Cardiac septum (tissue), 1 donor: ENCODE measurements at regions not wholly inside any gene's neighbourhood (a gene's known extent, or its start where the extent isn't known, plus 50 kb on each side); places are given as distances from the start of the nearest gene placed in this dataset.

ENCODE experiments used
- DNase-seq: peaks from one replicate; pipeline ENCODE4 v3.0.0-alpha.2; 2020; ENCODE audit warnings: low spot score
- intact Hi-C: fragments of 100-400 bp; cut with DNase I; formaldehyde crosslinking; loops from one replicate; pipeline ENCODE4 v1.14.0; 2022
- donor health status: DM: no; HTN: no; CAD: no.

DNA sequence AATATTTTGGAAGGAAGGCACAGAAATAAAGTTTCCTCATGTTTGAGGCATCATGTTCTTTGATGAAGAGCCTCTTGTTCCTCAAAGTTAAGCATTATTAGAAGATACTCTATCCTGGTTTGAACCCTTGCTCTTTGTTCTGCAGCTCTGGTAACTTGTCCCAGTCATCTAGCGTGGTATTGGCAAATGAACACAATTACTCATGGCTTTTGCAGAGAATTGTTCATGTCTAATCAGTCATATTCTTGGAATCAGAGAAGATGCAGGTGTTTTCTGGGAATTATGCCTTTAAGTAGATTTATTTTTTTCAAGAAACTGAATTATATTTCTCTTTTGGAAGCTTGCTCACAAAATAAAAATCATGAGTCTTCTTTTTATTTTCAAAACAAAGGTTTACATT, 52.9 kb upstream of the HPGDS start:
- intact Hi-C loops, result loop anchor here (10.0 kb wide), 1 partner anchor 61 kb away; no protein-coding TSS in a partner anchor
- DNase-seq, result no peak

GRCh38 chr4:94396984-94397383, 54.3 kb upstream of the HPGDS start:
- no peak for DNase-seq
- intact Hi-C loops, result loop anchor here (10.0 kb wide), 1 partner anchor 62 kb away; no protein-coding TSS in a partner anchor

- DNase-seq, result no peak
- intact Hi-C loops, result loop anchor here (10.0 kb wide), 1 partner anchor 63 kb away; no protein-coding TSS in a partner anchor
These were observed 54.1 kb upstream of the PDLIM5 start for GRCh38 chr4:94397635-94398034.

- DNase-seq, result no peak
- intact Hi-C loops, result loop anchor here (10.0 kb wide), 1 partner anchor 64 kb away; no protein-coding TSS in a partner anchor
These were observed 52.5 kb upstream of the PDLIM5 start for GRCh38 chr4:94399277-94399676.

DNA sequence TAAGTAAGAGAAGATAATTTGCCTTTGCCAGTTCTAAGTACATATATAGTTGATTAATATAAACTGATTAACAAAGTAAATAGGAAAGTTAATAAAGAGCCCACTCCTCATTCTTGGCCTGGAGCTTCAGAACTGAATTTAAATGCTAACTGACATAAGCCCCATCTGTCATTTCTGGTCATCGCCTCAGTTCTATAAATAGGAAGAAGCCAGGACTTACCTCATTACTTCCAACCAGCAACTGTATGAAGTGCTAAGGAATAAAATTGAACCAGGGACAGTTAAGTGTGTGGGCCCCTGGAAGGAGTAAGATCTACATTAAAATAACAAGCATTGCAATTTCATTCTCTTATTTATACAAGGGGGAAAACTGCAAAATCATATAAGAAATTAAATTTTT, 52.0 kb upstream of the PDLIM5 start:
- intact Hi-C loops, result loop anchor here (10.0 kb wide), 1 partner anchor 65 kb away; no protein-coding TSS in a partner anchor
- DNase-seq, result no peak

GRCh38 chr4:94400191-94400590, 51.6 kb upstream of the PDLIM5 start:
- intact Hi-C loops, result no loop called here
- no peak for DNase-seq
